Neural cell (in vitro differentiated cells): ENCODE measurements at regions not wholly inside any gene's neighbourhood (a gene's known extent, or its start where the extent isn't known, plus 50 kb on each side); places are given as distances from the start of the nearest gene placed in this dataset.
"Not testable (repeated sequence)": the region's sequence is repeated elsewhere in the genome, so short reads cannot be mapped to it uniquely, and the experiment has no call there.

Experiments used
- H2AFZ ChIP-seq: fragments of 200-600, 300-800 bp; sonication (generic), shearing (Covaris generic); 2 replicates; pipeline ENCODE4 v1.6.0; 2014; ENCODE audit warnings: low read depth, mild to moderate bottlenecking, antibody characterized with exemption, low read length, moderate library complexity
- H3F3A ChIP-seq: fragments of 200-600 bp; shearing (Covaris generic); 2 replicates; pipeline ENCODE4 v1.6.1; 2016; ENCODE audit warnings: mild to moderate bottlenecking, moderate library complexity, mixed read lengths, antibody characterized with exemption, low read length; ENCODE audit not compliant: insufficient read depth, poor library complexity, severe bottlenecking
- H3K27ac ChIP-seq: fragments of 200-600, 300-800 bp; sonication (generic), shearing (Covaris generic); 2 replicates; pipeline ENCODE4 v1.5.1; 2014; ENCODE audit warnings: mild to moderate bottlenecking, low read length, moderate library complexity
- H3K27me3 ChIP-seq: fragments of 300-800, 200-600 bp; sonication (generic), shearing (Covaris generic); 2 replicates; pipeline ENCODE4 v1.6.0; 2014; ENCODE audit warnings: mild to moderate bottlenecking, low read depth, low read length, moderate library complexity; ENCODE audit not compliant: insufficient read depth
- H3K36me3 ChIP-seq: fragments of 300-800, 200-600 bp; sonication (generic), shearing (Covaris generic); 2 replicates; pipeline ENCODE4 v1.5.1; 2014; ENCODE audit warnings: mild to moderate bottlenecking, antibody characterized with exemption, low read length, moderate library complexity; ENCODE audit not compliant: insufficient read depth
- H3K4me2 ChIP-seq: fragments of 300-800, 200-600 bp; sonication (generic), shearing (Covaris generic); 2 replicates; pipeline ENCODE4 v1.6.0; 2014; ENCODE audit warnings: mild to moderate bottlenecking, low read length
- H3K4me3 ChIP-seq: fragments of 300-800, 200-600 bp; sonication (generic), shearing (Covaris generic); 2 replicates; pipeline ENCODE4 v1.5.1; 2014; ENCODE audit warnings: mild to moderate bottlenecking, low read length, moderate library complexity
- H3K79me2 ChIP-seq: fragments of 200-600 bp; shearing (Covaris generic); replicated peaks from 2 replicates; pipeline ENCODE4 v1.6.0; 2014; ENCODE audit warnings: mild to moderate bottlenecking, low read length, moderate library complexity; ENCODE audit not compliant: insufficient read depth
- H3K9ac ChIP-seq: fragments of 300-800, 200-600 bp; sonication (generic), shearing (Covaris generic); 2 replicates; pipeline ENCODE4 v1.6.1; 2016; ENCODE audit warnings: mild to moderate bottlenecking, low read length, mixed read lengths
- H3K9me2 ChIP-seq: fragments of 200-600 bp; shearing (Covaris generic); 2 replicates; pipeline ENCODE4 v1.6.1; 2016; ENCODE audit warnings: mild to moderate bottlenecking, low read length, mixed read lengths; ENCODE audit not compliant: insufficient read depth
- H3K9me3 ChIP-seq: fragments of 200-600, 300-800 bp; sonication (generic), shearing (Covaris generic); 2 replicates; pipeline ENCODE4 v1.6.1; 2016; ENCODE audit warnings: mild to moderate bottlenecking, mixed run types, low read length, moderate library complexity, mixed read lengths
- H4K20me1 ChIP-seq: fragments of 200-600 bp; shearing (Covaris generic); 2 replicates; pipeline ENCODE4 v1.6.1; 2016; ENCODE audit warnings: mild to moderate bottlenecking, mixed run types; ENCODE audit not compliant: insufficient read depth
- EP300 ChIP-seq: fragments of 450-650 bp; conservative IDR thresholded peaks from 2 replicates; pipeline ENCODE4 v1.6.1; 2014; ENCODE audit warnings: antibody characterized with exemption, mild to moderate bottlenecking, moderate library complexity; ENCODE audit not compliant: poor library complexity, severe bottlenecking
- EZH2 ChIP-seq: fragments of 200-600, 300-800 bp; shearing (Covaris generic), sonication (generic); IDR thresholded peaks from 2 replicates; pipeline ENCODE4 v1.6.1; 2014; ENCODE audit warnings: antibody characterized with exemption, low read length, borderline replicate concordance, mild to moderate bottlenecking; ENCODE audit not compliant: insufficient read depth, poor library complexity, severe bottlenecking
- MXI1 ChIP-seq: fragments of 450-650 bp; conservative IDR thresholded peaks from 2 replicates; pipeline ENCODE4 v1.6.1; 2014; ENCODE audit warnings: antibody characterized with exemption, mild to moderate bottlenecking; ENCODE audit not compliant: poor library complexity, severe bottlenecking
- POLR2AphosphoS5 ChIP-seq: IDR thresholded peaks from 2 replicates; pipeline ENCODE4 v1.6.1; 2012
- RAD21 ChIP-seq: fragments of 450-650 bp; conservative IDR thresholded peaks from 2 replicates; pipeline ENCODE4 v1.6.1; 2014; ENCODE audit warnings: antibody characterized with exemption, mild to moderate bottlenecking, moderate library complexity
- SMC3 ChIP-seq: fragments of 450-650 bp; conservative IDR thresholded peaks from 2 replicates; pipeline ENCODE4 v1.6.1; 2014; ENCODE audit warnings: antibody characterized with exemption, mild to moderate bottlenecking, moderate library complexity; ENCODE audit not compliant: poor library complexity
- TAF1 ChIP-seq: IDR thresholded peaks from 2 replicates; pipeline ENCODE4 v1.6.1; 2012; ENCODE audit warnings: low read depth
- TF ChIP-seq, protein P1 (sequence below): fragments of 450-650 bp; IDR thresholded peaks from 2 replicates; pipeline ENCODE4 v1.5.1; 2014; ENCODE audit warnings: antibody characterized with exemption, mild to moderate bottlenecking, moderate library complexity; ENCODE audit not compliant: poor library complexity, severe bottlenecking
- TF ChIP-seq, protein P2 (sequence below): IDR thresholded peaks from 2 replicates; pipeline ENCODE4 v1.6.1; 2012; ENCODE audit warnings: borderline replicate concordance

DNA sequence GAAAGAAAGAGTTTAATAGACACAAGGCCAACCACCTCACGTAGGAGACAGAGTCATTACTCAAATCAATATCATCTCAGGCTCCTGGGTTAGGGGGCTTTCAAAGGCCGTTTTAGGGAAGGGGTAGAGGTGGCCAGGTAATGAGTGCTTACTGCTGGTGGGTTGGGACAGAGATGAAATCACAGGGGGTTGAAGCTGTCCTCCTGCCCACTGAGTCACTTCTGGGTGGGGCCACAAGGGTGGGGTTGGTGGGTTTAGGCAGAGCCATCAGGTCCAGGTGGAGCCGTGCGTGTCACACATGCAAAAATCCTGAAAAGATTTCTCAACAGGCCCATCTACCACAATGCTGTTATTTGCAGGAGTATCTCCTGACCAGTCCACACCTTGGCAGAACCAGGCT is 167.0 kb upstream of the EXOC2 start:
- Histone ChIP-seq H3K27me3 (no peaks in the 10 kb centered on the region), H2AFZ (no peak overlapping the region), H3K27ac (no peak overlapping the region), H3K9ac (no peak overlapping the region), H4K20me1 (no peaks in the 10 kb centered on the region), H3K9me3 (no peaks in the 10 kb centered on the region), H3F3A (no peaks in the 10 kb centered on the region), H3K9me2 (no peaks in the 10 kb centered on the region), H3K79me2 (no peaks in the 10 kb centered on the region), H3K4me2 (no peak overlapping the region), H3K4me3 (no peak overlapping the region), H3K36me3 (no peaks in the 10 kb centered on the region)
- TF ChIP-seq, protein P1, sequence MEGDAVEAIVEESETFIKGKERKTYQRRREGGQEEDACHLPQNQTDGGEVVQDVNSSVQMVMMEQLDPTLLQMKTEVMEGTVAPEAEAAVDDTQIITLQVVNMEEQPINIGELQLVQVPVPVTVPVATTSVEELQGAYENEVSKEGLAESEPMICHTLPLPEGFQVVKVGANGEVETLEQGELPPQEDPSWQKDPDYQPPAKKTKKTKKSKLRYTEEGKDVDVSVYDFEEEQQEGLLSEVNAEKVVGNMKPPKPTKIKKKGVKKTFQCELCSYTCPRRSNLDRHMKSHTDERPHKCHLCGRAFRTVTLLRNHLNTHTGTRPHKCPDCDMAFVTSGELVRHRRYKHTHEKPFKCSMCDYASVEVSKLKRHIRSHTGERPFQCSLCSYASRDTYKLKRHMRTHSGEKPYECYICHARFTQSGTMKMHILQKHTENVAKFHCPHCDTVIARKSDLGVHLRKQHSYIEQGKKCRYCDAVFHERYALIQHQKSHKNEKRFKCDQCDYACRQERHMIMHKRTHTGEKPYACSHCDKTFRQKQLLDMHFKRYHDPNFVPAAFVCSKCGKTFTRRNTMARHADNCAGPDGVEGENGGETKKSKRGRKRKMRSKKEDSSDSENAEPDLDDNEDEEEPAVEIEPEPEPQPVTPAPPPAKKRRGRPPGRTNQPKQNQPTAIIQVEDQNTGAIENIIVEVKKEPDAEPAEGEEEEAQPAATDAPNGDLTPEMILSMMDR, result no peak
- TF ChIP-seq POLR2AphosphoS5, result no peak
- TF ChIP-seq, protein P2, sequence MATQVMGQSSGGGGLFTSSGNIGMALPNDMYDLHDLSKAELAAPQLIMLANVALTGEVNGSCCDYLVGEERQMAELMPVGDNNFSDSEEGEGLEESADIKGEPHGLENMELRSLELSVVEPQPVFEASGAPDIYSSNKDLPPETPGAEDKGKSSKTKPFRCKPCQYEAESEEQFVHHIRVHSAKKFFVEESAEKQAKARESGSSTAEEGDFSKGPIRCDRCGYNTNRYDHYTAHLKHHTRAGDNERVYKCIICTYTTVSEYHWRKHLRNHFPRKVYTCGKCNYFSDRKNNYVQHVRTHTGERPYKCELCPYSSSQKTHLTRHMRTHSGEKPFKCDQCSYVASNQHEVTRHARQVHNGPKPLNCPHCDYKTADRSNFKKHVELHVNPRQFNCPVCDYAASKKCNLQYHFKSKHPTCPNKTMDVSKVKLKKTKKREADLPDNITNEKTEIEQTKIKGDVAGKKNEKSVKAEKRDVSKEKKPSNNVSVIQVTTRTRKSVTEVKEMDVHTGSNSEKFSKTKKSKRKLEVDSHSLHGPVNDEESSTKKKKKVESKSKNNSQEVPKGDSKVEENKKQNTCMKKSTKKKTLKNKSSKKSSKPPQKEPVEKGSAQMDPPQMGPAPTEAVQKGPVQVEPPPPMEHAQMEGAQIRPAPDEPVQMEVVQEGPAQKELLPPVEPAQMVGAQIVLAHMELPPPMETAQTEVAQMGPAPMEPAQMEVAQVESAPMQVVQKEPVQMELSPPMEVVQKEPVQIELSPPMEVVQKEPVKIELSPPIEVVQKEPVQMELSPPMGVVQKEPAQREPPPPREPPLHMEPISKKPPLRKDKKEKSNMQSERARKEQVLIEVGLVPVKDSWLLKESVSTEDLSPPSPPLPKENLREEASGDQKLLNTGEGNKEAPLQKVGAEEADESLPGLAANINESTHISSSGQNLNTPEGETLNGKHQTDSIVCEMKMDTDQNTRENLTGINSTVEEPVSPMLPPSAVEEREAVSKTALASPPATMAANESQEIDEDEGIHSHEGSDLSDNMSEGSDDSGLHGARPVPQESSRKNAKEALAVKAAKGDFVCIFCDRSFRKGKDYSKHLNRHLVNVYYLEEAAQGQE, result no peak
- no peak for TF ChIP-seq MXI1
- no peak for TF ChIP-seq EP300
- TF ChIP-seq EZH2, result no peak
- TF ChIP-seq RAD21, result no peak
- TF ChIP-seq TAF1, result no peak
- TF ChIP-seq SMC3, result no peak

DNA sequence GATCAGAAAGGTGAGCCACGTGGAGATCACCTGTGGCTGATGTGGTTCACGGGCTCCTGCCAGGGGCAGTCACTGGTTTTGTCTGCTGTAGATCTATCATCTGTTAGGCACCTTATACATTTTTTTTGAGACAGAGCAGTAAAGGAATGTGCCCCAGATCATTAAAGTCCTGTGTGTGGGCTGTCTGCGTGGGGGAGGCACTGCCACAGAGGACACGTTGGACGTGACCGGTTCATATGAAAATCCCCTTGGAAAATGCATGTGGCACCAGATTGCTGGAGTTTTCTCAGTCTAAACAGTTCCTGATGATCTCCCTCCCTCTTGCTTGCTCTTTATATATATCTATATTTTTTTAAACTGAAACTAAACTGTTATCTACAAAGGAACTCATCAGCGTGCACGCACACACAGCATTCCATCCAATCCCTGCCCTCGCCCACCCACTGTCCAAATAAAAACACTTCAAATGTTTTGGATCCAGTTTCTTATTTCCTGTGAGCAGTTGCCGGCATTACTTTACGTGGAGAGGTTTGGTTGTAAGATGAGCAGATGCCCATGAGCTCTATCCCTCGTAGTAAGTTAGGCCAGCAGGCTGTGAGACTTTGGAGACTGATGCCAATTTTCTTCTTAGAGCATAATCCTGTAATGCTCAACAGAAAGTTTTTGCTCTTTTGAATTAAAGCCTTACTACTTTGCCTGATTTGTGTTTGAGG is 161.6 kb upstream of the EXOC2 start:
- TF ChIP-seq MXI1 (no peak), RAD21 (no peak), POLR2AphosphoS5 (no peak)
- no peaks in the 10 kb centered on the region for H3F3A ChIP-seq

DNA sequence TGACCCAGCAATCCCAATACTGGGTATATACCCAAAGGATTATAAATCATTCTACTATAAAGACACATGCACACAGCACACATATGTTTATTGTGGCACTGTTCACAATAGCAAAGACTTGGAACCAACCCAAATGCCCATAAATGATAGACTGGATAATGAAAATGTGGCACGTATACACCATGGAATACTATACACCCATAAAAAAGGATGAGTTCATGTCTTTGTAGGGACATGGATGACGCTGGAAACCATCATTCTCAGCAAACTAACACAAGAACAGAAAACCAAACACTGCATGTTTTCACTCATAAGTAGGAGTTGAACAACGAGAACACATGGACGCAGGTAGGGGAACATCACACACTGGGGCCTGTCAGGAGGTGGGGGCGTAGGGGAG is 159.3 kb upstream of the EXOC2 start:
- H3K9ac ChIP-seq, H3K4me2 ChIP-seq, H3K4me3 ChIP-seq, H3K27ac ChIP-seq, H3K79me2 ChIP-seq, H3K27me3 ChIP-seq, H3K9me2 ChIP-seq, H3F3A ChIP-seq, H3K9me3 ChIP-seq, H2AFZ ChIP-seq, H3K36me3 ChIP-seq, H4K20me1 ChIP-seq: not testable (repeated sequence)

More for the DNA sequence above, 161.6 kb upstream of the EXOC2 start:
- no peaks in the 10 kb centered on the region for H3K9me3 ChIP-seq
- no peak overlapping the region for H3K27ac ChIP-seq
- no peak overlapping the region for H3K4me2 ChIP-seq
- H2AFZ ChIP-seq, result no peak overlapping the region
- H3K9ac ChIP-seq, result no peak overlapping the region
- no peaks in the 10 kb centered on the region for H4K20me1 ChIP-seq
- no peaks in the 10 kb centered on the region for H3K79me2 ChIP-seq
- no peaks in the 10 kb centered on the region for H3K9me2 ChIP-seq
- H3K4me3 ChIP-seq, result no peak overlapping the region
- no peaks in the 10 kb centered on the region for H3K36me3 ChIP-seq
- H3K27me3 ChIP-seq, result no peaks in the 10 kb centered on the region
